ENCODE measurements at regions not wholly inside any gene's neighbourhood (a gene's known extent, or its start where the extent isn't known, plus 50 kb on each side); places are given as distances from the start of the nearest gene placed in this dataset.
"Not testable (repeated sequence)": the region's sequence is repeated elsewhere in the genome, so short reads cannot be mapped to it uniquely, and the experiment has no call there.

- ATAC-seq (no peak), DNase-seq (ENCODE audit: low spot score) (no peak)
Measured at GRCh38 chrX:109874548-109874947, 128.4 kb upstream of the TMEM164 start.

- ATAC-seq (no peak), DNase-seq (ENCODE audit: low spot score) (no peak)
Measured at GRCh38 chrX:109875831-109876230, 127.1 kb upstream of the TMEM164 start.

GRCh38 chrX:109878236-109878635, 124.7 kb upstream of the TMEM164 start:
- ATAC-seq (no peak), DNase-seq (ENCODE audit: low spot score) (no peak)

- no peak for DNase-seq (ENCODE audit: low spot score)
Measured at GRCh38 chrX:109879991-109880390, 122.9 kb upstream of the TMEM164 start.

GRCh38 chrX:109880629-109881028, 122.3 kb upstream of the TMEM164 start:
- DNase-seq (ENCODE audit: low spot score) (no peak), ATAC-seq (no peak)

More at GRCh38 chrX:109879991-109880390, 122.9 kb upstream of the TMEM164 start:
- ATAC-seq: no peak

GRCh38 chrX:109886122-109886761, 116.7 kb upstream of the TMEM164 start:
- peak; percentile 65 for ATAC-seq

GRCh38 chrX:109889289-109890006, 113.5 kb upstream of the TMEM164 start:
- ATAC-seq (peak; percentile 44), DNase-seq (ENCODE audit: low spot score) (no peak)

More at GRCh38 chrX:109886122-109886761, 116.7 kb upstream of the TMEM164 start:
- no peak for DNase-seq (ENCODE audit: low spot score)

- ATAC-seq: no peak
- no peak for DNase-seq (ENCODE audit: low spot score)
Measured at GRCh38 chrX:109890300-109890699, 112.6 kb upstream of the TMEM164 start.

- peak; percentile 92 for ATAC-seq
- peak; percentile 48 for DNase-seq (ENCODE audit: low spot score)
Measured at GRCh38 chrX:109890910-109891502, 111.9 kb upstream of the TMEM164 start.

GRCh38 chrX:109896024-109896423, 106.9 kb upstream of the TMEM164 start:
- ATAC-seq; DNase-seq (ENCODE audit: low spot score): not testable (repeated sequence)

GRCh38 chrX:109902665-109903064, 100.2 kb upstream of the TMEM164 start:
- ATAC-seq: no peak
- no peak for DNase-seq (ENCODE audit: low spot score)

GRCh38 chrX:109911046-109911445, 91.9 kb upstream of the TMEM164 start:
- no peak for DNase-seq (ENCODE audit: low spot score)
- no peak for ATAC-seq

GRCh38 chrX:109912993-109913392, 89.9 kb upstream of the TMEM164 start:
- not testable (repeated sequence) for ATAC-seq; DNase-seq (ENCODE audit: low spot score)

GRCh38 chrX:109914114-109914849, 88.6 kb upstream of the TMEM164 start:
- no peak for DNase-seq (ENCODE audit: low spot score)

GRCh38 chrX:109918753-109919152, 84.2 kb upstream of the TMEM164 start:
- no peak for ATAC-seq
- no peak for DNase-seq (ENCODE audit: low spot score)

More at GRCh38 chrX:109914114-109914849, 88.6 kb upstream of the TMEM164 start:
- ATAC-seq: no peak

- ATAC-seq: no peak
- no peak for DNase-seq (ENCODE audit: low spot score)
Measured at GRCh38 chrX:109920325-109920724, 82.6 kb upstream of the TMEM164 start.

- ATAC-seq (no peak), DNase-seq (ENCODE audit: low spot score) (no peak)
Measured at GRCh38 chrX:109920868-109921267, 82.0 kb upstream of the TMEM164 start.

GRCh38 chrX:109922190-109922589, 80.7 kb upstream of the TMEM164 start:
- ATAC-seq (no peak), DNase-seq (ENCODE audit: low spot score) (no peak)

GRCh38 chrX:109925003-109925402, 77.9 kb upstream of the TMEM164 start:
- ATAC-seq; DNase-seq (ENCODE audit: low spot score): not testable (repeated sequence)

GRCh38 chrX:109925656-109926055, 77.3 kb upstream of the TMEM164 start:
- no peak for ATAC-seq
- no peak for DNase-seq (ENCODE audit: low spot score)

GRCh38 chrX:109926118-109926517, 76.8 kb upstream of the TMEM164 start:
- ATAC-seq: no peak
- DNase-seq (ENCODE audit: low spot score): no peak
